ENCODE measurements at regions not wholly inside any gene's neighbourhood (a gene's known extent, or its start where the extent isn't known, plus 50 kb on each side); places are given as distances from the start of the nearest gene placed in this dataset.

DNA sequence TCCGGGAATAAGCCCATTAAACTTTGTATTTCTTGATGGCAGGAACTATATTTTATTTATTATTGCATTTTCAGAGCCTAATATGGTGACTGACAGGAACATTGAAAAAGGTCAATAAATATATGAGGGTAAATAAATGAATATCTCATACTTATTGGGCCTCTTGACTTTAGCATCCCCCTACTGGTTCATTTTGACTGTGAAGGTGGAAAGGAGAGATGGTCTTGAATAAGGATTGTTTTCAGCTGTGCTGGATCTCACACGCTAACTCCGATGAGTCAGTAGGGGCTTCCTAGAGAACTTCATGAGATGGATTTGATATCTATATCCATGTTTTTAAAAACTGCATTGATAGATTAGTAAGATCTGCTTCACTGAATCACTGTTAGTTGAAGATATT is 1026.0 kb downstream of the REEP3 start:
- no peak for DNase-seq (ENCODE audit: low read depth)
- H3K36me3 ChIP-seq (ENCODE audit: control insufficient read depth, insufficient read depth, low read length), result no peaks in the 10 kb centered on the region
- H3K4me3 ChIP-seq (ENCODE audit: low read depth, low read length), result no peak overlapping the region
- no peak for TF ChIP-seq CTCF (IDR thresholded peaks at IDR 0.05; ENCODE audit: insufficient read depth, low read length, poor library complexity, severe bottlenecking)
- H3K27me3 ChIP-seq (ENCODE audit: control insufficient read depth, insufficient read depth, low read length), result no peaks in the 10 kb centered on the region

DNA sequence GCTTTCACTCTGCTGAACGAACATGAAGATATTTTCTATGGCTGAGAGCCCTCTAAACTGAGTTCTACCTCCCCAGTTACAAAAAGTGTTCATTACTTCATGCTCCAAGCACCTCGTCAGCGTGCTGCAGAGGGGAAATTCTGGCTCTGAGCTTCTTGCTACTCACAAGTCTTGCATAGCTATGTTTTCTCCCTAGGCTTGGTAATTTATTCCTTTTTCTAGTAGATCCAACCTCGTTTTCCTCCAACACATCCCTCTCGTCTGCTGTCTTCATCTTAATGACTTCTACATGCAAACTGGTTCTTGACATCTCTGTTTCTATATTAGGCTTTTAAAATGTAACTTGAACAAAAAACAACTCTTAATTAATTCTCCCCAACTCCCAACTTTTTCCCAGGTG is 1034.5 kb downstream of the REEP3 start:
- no peak overlapping the region for H3K4me3 ChIP-seq (ENCODE audit: low read depth, low read length)
- TF ChIP-seq CTCF (IDR thresholded peaks at IDR 0.05; ENCODE audit: insufficient read depth, low read length, poor library complexity, severe bottlenecking), result no peak
- no peak for DNase-seq (ENCODE audit: low read depth)
- no peaks in the 10 kb centered on the region for H3K27me3 ChIP-seq (ENCODE audit: control insufficient read depth, insufficient read depth, low read length)
- no peaks in the 10 kb centered on the region for H3K36me3 ChIP-seq (ENCODE audit: control insufficient read depth, insufficient read depth, low read length)

DNA sequence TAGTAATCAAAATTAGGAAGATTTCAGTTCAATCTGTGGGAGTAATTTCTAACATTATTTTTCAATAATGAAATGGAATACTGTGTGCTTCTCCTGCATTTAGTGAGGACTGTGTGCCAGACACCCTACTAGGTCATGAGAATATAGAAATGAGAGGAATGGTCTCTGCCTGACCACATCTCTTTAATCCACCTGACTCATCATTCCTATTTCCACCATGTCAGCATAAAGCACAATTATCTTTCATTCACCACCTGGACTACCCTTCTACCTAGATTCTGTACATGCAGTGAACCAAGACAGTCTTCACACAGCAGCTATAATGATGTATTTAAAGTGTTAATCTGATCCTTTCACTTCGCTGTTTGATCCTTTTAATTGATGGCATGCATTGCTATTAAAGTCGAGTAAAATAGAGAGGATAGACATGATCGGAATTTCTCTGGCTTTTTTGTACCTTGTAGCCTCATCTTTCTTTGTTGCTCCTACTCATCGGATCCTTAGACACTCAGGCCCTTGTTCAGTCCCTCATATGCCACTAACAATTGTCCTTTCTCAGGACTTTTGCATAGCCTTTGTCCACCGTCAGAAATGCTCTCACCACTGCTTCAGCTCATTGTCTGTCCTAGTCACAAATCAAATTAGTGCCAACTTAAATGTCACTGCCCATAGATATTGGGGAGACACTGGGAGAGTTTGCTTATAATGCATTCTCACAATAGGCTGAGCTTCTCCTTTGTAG is 1037.1 kb downstream of the REEP3 start:
- Histone ChIP-seq H3K27me3 (ENCODE audit: control insufficient read depth, insufficient read depth, low read length) (no peaks in the 10 kb centered on the region), H3K4me3 (ENCODE audit: low read depth, low read length) (no peak overlapping the region), H3K36me3 (ENCODE audit: control insufficient read depth, insufficient read depth, low read length) (no peaks in the 10 kb centered on the region)
- no peak for DNase-seq (ENCODE audit: low read depth)
- no peak for TF ChIP-seq CTCF (IDR thresholded peaks at IDR 0.05; ENCODE audit: insufficient read depth, low read length, poor library complexity, severe bottlenecking)

DNA sequence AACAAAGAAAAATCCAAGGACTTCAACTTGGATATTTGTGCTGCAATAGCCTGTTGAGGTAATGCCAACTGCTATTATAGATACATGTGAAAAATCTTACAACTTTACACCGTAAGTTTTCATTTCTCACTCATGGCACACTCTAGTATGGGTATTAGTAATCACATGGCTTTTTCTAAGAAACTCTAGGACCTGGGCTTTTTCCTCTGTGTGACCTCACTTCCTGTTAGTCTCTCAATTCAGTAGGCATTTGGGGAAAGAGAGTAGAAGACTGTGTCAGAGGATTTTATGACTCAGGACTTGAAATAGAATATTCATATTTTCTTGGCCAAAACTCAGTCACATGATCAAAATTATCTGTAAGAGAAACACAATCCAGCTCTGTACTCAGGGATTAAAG is 1049.9 kb downstream of the REEP3 start:
- Histone ChIP-seq H3K36me3 (ENCODE audit: control insufficient read depth, insufficient read depth, low read length) (no peaks in the 10 kb centered on the region), H3K27me3 (ENCODE audit: control insufficient read depth, insufficient read depth, low read length) (no peaks in the 10 kb centered on the region), H3K4me3 (ENCODE audit: low read depth, low read length) (no peak overlapping the region)
- DNase-seq (ENCODE audit: low read depth), result no peak
- TF ChIP-seq CTCF (IDR thresholded peaks at IDR 0.05; ENCODE audit: insufficient read depth, low read length, poor library complexity, severe bottlenecking), result no peak

DNA sequence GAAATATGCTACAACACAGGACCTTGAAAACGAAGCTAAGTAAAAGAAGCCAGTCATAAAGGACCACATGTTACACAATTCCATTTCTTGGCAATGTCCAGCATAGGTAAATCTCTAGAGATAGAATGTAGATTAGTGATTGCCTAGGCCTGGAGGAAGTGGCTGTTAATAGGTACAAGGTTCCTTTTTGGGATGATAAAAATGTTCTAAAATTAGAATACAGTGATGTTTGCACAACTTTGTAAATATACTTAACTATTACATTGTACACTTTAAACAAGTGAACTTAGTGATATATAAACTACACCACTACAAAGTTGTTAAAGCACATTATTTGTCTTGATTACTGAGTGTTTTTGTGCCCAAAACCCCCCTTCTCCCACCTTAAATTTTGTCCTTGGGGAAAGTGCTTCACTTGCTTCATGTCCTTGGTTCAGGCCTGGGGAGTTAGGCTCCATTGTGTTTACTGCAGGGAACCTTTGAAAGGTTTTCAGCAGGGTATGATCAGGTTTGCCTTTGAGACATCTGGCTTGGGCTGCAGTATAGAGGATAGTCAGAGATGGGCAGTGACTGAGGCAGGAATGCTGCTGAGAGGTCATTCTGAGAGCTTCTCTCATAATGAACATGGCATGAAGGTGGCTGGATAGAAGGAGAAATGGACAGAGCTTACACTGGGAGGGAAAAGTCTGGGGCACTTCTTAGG is 1052.6 kb downstream of the REEP3 start:
- Histone ChIP-seq H3K27me3 (ENCODE audit: control insufficient read depth, insufficient read depth, low read length) (no peaks in the 10 kb centered on the region), H3K36me3 (ENCODE audit: control insufficient read depth, insufficient read depth, low read length) (no peaks in the 10 kb centered on the region), H3K4me3 (ENCODE audit: low read depth, low read length) (no peak overlapping the region)
- no peak for TF ChIP-seq CTCF (IDR thresholded peaks at IDR 0.05; ENCODE audit: insufficient read depth, low read length, poor library complexity, severe bottlenecking)
- no peak for DNase-seq (ENCODE audit: low read depth)

Data from kidney epithelial cell (primary cell).